Jurkat, Clone E6-1 (cell line): ENCODE measurements at regions not wholly inside any gene's neighbourhood (a gene's known extent, or its start where the extent isn't known, plus 50 kb on each side); places are given as distances from the start of the nearest gene placed in this dataset.
"Not testable (repeated sequence)": the region's sequence is repeated elsewhere in the genome, so short reads cannot be mapped to it uniquely, and the experiment has no call there.

ENCODE experiments used
- DNase-seq: peaks from one replicate; pipeline ENCODE4 v3.0.0-alpha.2; 2011; ENCODE audit warnings: low read depth, low spot score
- H3K4me3 ChIP-seq: 2 replicates; pipeline ENCODE4 v1.5.1; 2011; ENCODE audit warnings: mild to moderate bottlenecking, low read length, control low read depth, moderate library complexity

GRCh38 chr11:127791844-127792243 is 791.3 kb upstream of the KIRREL3 start:
- no peak overlapping the region for H3K4me3 ChIP-seq
- DNase-seq = no peak

- DNase-seq = no peak
- no peak overlapping the region for H3K4me3 ChIP-seq
These were observed 790.0 kb upstream of the KIRREL3 start for GRCh38 chr11:127790592-127790991.

GRCh38 chr11:127789927-127790326 is 789.4 kb upstream of the KIRREL3 start:
- peak; percentile 10 for DNase-seq
- H3K4me3 ChIP-seq = no peak overlapping the region

GRCh38 chr11:127772938-127773337 is 772.4 kb upstream of the KIRREL3 start:
- not testable (repeated sequence) for H3K4me3 ChIP-seq, DNase-seq

GRCh38 chr11:127768931-127769330 is 768.4 kb upstream of the KIRREL3 start:
- H3K4me3 ChIP-seq, DNase-seq: not testable (repeated sequence)

- no peak overlapping the region for H3K4me3 ChIP-seq
- DNase-seq = no peak
These were observed 766.2 kb upstream of the KIRREL3 start for GRCh38 chr11:127766734-127767133.

GRCh38 chr11:127738771-127739286 is 738.3 kb upstream of the KIRREL3 start:
- no peak for DNase-seq
- no peak overlapping the region for H3K4me3 ChIP-seq

- no peak overlapping the region for H3K4me3 ChIP-seq
- DNase-seq = no peak
These were observed 736.9 kb upstream of the KIRREL3 start for GRCh38 chr11:127737499-127737898.

- H3K4me3 ChIP-seq = no peak overlapping the region
- peak; percentile 80 for DNase-seq
These were observed 733.0 kb upstream of the KIRREL3 start for GRCh38 chr11:127733552-127733951.

GRCh38 chr11:127726367-127726766 is 725.8 kb upstream of the KIRREL3 start:
- no peak for DNase-seq
- H3K4me3 ChIP-seq = no peak overlapping the region

GRCh38 chr11:127723714-127724113 is 723.1 kb upstream of the KIRREL3 start:
- H3K4me3 ChIP-seq = no peak overlapping the region
- no peak for DNase-seq

- no peak overlapping the region for H3K4me3 ChIP-seq
- no peak for DNase-seq
These were observed 712.7 kb upstream of the KIRREL3 start for GRCh38 chr11:127713226-127713625.

GRCh38 chr11:127711748-127712147 is 711.2 kb upstream of the KIRREL3 start:
- no peak overlapping the region for H3K4me3 ChIP-seq
- DNase-seq = no peak

- no peak overlapping the region for H3K4me3 ChIP-seq
- no peak for DNase-seq
These were observed 710.3 kb upstream of the KIRREL3 start for GRCh38 chr11:127710831-127711230.

GRCh38 chr11:127709960-127710359 is 709.4 kb upstream of the KIRREL3 start:
- no peak for DNase-seq
- no peak overlapping the region for H3K4me3 ChIP-seq

GRCh38 chr11:127693686-127694085 is 693.1 kb upstream of the KIRREL3 start:
- no peak overlapping the region for H3K4me3 ChIP-seq
- DNase-seq = no peak

GRCh38 chr11:127683321-127683720 is 682.8 kb upstream of the KIRREL3 start:
- no peak for DNase-seq
- H3K4me3 ChIP-seq = no peak overlapping the region

- DNase-seq = no peak
- H3K4me3 ChIP-seq = no peak overlapping the region
These were observed 679.4 kb upstream of the KIRREL3 start for GRCh38 chr11:127679816-127680545.

- no peak overlapping the region for H3K4me3 ChIP-seq
- no peak for DNase-seq
These were observed 678.1 kb upstream of the KIRREL3 start for GRCh38 chr11:127678631-127679030.

- DNase-seq = no peak
- H3K4me3 ChIP-seq = no peak overlapping the region
These were observed 677.3 kb upstream of the KIRREL3 start for GRCh38 chr11:127677660-127678425.
